SIG-M5 (cell line): ENCODE measurements at regions not wholly inside any gene's neighbourhood (a gene's known extent, or its start where the extent isn't known, plus 50 kb on each side); places are given as distances from the start of the nearest gene placed in this dataset.
"Not testable (repeated sequence)": the region's sequence is repeated elsewhere in the genome, so short reads cannot be mapped to it uniquely, and the experiment has no call there.

Experiments used
- DNase-seq: peaks from one replicate; lab custom pipeline; 2025; lab: John Stamatoyannopoulos, UW

DNA sequence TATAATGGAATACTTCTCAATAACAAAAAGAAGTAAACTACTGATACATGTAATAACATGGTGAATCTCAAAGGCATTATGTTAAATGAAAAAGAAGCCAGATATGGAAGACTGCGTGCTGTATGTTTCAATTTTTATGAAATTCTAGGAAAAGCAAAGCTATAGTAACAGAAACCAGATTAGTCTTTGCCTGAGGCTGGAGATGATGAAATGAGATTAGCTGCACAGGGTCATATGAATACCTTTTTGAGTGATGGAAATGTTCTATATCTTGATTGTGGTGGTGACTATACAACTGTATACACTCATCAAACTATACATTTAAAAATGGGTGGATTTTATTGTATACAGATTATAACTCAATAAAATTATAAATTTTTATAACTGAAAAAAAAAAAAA lies 113.5 kb downstream of the TMEM30B start:
- DNase-seq, result no peak

DNA sequence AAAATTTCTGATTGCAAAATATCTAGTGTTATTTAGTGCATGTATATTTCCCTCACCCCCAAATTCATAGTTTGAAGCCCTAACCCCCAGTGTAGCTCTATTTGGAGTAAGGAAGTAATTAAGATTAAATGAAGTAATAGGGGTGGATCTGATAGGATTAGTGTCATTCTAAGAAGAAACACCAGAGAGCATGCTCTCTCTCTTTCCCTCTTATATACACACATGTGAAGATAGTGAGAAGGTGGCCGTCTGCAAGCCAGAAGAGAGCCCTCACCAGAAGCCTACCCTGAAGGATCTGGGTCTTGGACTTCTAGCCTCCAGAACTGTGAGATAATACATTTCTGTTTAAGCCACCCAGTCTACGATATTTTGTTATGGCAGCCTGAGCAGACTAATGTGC lies 120.3 kb downstream of the TMEM30B start:
- no peak for DNase-seq

DNA sequence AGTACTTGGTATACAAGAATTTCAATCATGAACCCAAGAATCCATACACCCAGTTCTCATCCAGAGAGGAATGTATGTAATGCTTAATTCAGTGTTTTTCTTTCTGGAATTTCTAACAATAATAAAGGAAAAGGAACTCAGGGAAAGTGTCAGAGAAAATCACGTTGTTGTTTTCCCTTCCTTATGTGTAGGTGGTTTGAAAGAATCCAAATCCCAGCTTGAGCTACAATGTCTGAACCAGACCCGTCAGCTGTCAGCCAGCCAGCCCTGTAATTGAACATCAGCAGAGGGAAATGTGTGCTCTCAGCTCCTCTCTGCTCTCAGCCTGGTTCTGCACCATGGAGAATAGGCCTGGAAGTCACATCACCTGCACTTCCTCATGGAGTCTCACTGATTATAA lies 126.5 kb downstream of the TMEM30B start:
- DNase-seq, result no peak

DNA sequence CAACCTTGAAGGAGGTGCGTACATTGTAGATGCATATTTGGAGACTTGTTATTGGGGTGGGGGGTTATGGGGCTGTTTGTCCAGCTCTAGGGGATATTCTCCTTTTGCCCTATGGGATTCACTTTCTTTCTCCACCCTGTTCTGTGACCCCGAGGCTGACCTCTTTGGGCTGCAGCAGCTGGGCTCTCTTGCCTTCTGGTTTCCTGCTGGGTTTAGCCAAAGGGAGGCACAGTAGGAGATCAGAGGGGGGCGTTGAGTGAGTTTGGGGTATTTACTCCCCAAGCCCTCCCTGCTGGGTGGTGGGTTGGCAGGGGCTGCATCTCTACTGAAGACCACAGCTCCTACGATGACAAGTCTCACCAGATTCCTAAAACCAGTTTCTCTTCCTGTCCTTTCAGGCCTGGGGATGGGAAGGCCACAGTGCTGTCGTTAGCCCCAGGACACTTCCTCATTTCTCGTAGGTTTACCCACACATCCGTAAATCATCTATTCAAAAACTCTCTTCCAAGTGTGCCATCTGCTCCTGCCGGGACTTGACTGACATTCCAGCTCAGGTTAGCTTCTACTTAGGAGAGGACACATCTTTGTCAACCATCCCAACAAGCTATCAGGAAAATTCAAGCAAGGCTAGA lies 127.1 kb downstream of the TMEM30B start:
- no peak for DNase-seq

DNA sequence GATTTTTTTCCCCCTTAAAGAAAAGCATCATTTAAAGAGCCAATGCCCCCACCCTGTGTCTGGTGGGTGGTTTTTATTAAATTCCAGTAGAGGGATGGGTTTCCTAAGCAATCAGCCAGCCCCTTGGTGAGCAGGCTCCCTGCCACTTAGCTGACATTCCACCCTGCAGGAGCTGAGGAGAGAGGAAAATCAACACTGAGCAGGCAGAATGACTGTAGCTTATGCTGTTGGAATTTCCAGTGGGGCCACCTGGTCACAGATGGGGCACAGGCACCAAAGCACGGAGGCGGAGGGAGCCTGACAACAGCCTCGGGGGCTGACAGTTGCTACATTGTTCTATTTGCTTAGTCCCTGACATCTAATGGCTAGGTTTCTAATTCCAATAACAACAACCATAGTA lies 127.7 kb downstream of the TMEM30B start:
- DNase-seq, result no peak

DNA sequence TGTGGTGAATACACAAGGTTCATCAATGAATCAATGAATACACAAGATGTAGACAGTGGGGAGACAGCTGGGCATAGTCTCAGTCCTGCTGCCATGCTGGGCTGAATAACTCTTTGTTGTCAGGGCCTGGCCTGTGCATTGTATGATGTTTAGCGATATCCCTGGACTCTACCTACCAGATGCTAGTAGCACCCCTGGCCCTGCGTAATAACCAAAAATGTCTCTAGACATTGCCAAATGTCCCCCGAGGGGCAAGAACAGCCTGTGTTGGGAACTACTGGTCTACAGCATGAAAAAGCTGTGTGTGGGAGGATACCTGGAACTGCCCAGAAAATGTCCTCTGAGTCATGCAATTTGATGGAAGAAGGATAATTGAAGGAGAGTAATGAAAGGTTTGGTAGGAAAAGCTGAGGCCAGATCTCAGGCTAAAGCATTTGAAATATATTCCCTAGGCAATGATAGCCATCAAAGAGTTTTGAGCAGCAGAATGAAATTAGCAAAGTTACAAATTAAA lies 128.2 kb downstream of the TMEM30B start:
- no peak for DNase-seq

DNA sequence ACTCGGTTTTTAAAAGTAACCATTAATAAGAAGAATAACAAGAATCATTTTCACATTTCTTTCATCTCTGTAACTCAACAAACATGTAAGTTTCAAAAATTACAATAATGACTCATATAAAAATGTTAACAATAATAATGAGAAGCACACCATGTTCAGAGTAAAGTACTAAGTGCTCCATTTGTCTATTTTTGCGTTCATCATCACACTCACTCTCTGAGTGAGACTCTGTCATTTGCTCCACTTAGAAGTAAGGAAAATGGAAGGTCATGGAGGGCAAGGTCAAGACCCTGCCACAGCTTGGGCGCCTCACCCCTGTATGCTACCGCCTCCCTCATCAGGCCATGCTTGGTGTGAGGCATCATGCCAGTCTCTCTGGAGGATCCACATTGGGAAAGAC lies 129.9 kb downstream of the TMEM30B start:
- DNase-seq, result no peak

DNA sequence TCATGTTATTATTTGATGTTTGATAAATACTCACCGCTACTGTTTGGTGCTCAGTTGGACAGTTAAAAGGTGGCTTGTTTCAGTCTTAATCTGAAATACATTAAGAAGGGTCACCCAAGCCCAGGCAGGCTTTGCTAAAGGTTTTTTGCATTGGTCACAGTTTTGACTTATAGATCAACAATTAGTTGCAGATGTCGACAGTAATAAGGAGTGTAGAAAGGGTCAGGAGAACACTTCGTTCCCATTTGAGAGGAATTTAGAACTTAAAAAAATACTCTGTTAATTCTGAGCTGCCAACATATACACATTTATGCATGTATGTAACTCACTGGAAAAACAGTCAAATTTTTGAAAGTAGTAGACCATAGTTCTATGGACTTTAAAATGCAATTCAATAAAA lies 130.3 kb downstream of the TMEM30B start:
- no peak for DNase-seq

DNA sequence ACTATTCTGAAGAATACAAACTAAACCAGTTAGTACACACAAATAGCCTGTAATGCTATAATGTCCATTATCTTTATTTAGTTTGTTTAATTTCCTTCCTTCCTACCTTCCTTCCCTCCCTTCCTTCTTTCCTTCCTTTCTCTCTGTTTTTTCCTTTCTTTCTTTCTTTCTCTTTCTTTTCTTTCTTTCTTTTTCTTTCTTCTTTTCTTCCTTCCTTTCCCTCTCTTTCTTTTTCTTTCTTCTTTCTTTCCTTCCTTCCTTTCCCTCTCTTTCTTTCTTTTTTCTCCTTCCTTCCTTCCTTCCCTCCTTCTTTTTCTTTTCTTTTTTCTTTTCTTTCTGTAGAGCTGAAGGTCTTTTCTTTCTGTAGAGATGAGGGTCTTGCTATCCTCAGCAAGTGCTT lies 131.2 kb downstream of the TMEM30B start:
- DNase-seq, result no peak

DNA sequence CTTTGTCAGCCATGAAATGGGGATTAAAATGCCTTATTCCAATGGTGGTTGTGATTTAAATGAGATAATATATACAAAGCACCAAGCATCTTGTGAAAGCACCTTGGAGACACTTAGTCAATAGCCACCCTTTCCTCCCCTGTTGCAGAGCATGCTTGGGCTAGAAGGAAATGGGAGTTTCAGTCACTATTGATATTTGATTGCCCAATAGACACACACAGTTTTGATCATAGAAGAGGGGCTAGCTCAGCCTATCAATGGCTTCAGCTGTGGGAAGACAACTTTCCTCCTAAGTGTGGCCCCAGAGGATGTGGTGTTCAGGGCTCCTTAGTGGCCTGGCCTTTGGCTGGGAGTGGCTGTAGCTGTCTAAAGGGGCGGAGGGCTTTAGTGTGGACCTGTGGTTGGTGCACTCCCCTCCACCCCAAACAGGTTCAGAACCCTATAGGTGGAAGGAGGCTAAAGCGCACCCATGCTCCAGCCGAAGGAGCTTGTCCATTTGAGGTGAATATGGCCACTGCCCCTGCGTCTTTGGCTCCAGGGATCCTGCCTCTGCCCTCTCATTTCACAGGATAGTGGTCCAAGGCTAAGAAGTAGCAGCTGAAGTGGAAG lies 132.3 kb downstream of the TMEM30B start:
- no peak for DNase-seq

DNA sequence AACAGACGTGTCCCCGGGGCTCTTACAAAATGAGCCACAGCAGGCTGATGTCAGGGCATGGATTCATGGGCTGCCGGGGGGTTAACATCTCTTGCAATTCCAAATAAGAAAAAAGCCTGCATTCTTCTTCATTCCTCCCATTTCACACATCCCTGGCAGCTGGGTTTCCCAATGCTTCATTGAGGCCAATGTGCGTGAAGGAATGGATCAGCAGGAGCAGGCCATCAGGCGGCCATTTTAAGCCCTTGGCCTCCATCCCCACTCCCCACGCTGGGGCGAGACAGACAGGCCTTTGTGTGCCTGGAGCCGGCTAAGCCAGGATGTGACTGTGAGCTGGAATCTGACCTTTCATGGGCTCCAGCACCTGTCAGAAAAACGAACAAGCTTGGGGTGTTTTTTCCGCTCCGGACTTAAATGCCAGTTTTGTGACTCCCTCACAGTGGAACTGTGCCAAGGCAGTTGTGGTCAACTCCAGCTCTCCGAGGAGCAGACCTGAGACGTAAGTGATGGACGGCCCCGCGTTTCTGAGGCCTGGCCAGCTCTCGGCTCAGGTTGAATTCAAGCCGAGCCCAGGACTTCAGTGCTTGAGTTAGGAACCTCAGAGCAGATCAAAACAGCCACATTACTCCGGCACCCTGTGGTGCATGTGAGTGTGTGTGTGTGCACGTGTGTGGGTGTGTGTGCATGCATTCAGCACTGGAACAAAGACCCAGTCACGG lies 133.1 kb downstream of the TMEM30B start:
- no peak for DNase-seq

DNA sequence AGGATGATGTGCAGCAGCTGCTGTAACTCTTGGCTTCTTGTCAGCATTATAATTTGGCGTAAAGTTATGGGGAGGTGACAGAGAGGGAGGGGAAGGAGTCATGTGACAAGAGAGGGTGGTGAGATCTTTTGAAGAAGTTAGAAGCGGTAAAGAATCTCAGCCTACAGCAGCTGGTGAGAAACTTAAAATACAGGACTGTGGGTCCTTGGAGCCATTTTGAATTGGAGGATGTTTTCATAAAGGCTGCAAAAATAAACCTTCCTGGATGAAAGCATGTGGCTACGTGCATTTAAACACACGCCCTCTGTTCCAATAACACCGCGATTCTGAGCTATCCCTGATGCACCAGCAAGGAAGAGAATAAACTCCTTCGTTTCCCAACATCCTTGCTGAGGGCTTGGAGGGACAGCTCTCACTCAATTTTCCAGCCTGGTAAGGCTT lies 133.7 kb downstream of the TMEM30B start:
- DNase-seq, result no peak

DNA sequence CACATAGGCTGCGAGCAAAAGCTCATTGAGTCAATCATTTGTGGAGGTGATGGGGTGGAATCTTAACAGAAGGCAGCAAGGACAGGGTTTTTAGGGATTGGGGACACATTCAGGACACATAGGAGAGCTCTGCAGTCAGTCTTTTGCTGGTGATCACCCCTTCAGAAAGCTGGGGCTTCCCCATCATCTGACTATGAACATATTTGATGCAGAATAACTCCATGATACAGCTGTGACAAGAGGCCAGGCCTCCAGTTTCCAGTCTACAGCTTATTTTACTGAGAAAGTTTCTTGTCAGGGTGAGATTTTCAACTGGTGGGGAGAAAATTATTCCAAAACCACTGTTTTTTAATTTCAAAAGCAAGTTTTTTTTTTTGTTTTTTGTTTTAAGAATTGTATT lies 134.2 kb downstream of the TMEM30B start:
- no peak for DNase-seq

DNA sequence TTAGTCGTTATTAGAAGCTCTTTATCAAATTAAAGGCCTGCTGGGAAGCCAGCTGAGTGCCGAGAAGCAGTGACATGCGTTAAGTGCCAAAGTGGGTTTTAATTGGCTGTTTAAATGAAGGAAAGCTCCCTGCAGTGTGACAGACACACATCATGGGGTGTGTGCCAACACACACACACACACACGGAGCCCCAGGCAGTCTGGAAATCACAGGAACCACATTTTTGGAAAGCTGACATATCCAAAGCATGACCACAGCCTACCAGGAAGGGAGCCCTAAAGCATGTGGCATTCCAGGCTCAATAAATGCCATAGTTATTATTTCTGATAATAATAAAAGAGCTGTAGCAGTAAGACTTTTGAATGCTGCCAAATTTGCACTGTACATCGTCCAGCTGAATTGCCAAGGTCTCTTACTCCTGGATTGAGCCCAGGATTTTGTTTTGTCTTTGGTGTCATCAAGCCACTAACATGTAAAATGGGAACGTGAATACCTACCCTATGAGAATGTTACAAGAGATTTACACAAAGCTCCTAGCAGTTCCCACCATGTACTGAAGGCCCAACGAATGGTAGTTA lies 135.1 kb downstream of the TMEM30B start:
- DNase-seq, result no peak

DNA sequence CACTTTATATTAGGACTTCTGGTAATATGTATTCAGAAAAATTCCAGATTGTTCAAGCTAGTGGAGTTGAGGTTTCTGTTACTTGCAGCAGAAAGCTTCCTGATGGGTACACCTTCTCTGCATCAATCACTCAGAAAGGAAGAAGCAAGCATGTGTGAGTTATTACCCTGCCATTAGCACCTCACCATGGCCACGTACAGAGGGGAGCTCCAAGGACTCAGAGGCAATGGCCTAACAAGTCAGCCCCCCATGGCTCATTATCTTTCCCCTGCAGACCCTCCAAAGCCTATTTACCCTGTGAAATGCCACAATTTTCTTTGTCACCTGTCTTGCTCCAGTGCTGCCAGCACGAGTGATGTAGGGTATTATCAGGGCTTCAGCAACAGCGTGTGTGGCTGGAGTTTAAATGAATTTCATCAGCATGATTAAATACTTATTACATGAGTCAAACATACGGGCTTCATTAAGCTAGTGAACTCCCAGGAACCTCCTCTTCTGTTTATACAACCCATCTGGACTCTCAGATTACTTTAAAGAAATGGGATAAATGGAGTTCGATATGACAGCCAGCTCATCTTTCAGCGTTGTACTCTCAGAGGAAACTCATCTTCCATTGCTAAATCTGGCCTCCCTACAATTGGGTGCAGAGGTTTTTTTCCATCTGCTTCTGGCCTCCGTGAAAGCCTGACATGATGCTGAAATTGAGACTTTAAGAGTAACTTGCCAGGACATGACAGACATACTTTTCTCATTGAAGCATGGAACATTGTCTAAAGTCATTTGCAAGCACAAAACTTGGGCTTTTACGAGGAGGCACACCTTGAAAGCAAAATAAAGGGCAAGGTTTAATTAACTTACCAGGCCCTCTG lies 135.9 kb downstream of the TMEM30B start:
- DNase-seq, result no peak

DNA sequence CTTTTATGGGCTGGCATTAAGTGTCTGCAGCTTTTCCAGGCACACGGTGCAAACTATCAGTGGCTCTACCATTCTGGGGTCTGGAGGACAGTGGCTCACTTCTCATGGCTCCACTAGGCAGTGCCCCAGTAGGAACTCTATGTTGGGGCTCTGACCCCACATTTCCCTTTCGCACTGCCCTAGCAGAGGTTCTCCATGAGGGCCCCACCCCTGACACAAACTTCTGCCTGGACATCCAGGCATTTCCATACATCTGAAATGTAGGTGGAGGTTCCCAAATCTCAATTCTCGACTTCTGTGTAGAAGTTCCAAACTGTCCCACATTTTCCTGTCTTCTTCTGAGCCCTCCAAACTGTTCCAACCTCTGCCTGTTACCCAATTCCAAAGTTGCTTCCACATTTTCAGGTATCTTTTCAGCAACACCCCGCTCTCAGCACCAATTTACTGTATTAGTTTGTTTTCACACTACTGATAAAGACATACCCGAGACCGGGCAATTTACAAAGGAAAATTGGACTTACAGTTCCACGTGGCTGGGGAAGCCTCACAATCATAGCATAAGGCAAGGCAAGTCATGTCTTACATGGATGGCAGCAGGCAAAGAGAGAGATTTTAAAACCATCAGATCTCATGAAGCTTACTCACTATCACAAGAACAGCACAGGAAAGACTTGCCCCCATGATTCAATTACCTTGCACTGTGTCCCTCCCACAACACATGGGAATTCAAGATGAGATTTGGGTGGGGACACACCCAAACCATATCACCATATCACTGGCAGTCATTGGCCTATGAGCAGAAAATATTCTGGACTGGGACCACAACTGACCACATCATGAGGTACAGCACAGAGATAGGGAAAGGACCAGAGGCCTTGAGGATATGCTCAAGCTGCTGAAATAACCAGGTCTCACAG lies 136.8 kb downstream of the TMEM30B start:
- DNase-seq, result not testable (repeated sequence)

DNA sequence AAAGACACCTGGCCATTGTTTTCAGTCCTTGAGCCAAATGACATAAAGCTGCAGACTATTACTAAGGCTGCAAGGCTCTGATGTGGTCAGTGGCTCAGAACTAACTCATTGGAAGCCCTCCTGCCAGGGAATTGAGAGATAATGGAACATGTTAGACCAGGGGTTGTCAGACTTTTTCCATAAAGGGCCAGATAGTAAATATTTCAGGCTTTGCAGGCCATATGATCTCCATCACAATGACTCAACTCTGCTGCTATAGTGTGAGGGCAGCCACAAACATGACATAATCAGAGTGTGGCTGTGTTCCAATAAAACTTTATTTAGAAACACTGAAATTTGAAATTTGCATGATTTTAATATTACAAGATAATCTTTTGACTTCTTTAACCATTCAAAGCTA lies 140.3 kb downstream of the TMEM30B start:
- DNase-seq, result no peak

DNA sequence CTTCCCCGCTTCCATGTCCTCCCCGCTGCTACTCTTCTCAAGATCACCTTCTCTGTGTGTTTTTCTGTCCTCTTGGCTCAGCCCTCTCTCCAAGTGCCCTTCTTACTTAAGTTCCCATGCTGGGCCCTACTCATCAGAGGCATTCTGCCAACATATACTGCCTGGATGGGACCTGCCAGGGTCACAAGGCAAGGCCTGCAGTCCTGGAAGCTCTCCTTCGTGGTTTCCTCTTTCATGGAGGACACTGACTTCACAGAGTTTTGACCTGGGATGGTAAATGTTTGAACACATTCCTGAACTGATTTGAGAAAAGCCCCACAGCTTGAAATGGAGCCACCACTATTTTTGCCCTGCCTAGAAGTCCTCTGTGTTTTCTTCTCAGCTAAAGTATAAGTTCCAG lies 140.9 kb downstream of the TMEM30B start:
- no peak for DNase-seq

DNA sequence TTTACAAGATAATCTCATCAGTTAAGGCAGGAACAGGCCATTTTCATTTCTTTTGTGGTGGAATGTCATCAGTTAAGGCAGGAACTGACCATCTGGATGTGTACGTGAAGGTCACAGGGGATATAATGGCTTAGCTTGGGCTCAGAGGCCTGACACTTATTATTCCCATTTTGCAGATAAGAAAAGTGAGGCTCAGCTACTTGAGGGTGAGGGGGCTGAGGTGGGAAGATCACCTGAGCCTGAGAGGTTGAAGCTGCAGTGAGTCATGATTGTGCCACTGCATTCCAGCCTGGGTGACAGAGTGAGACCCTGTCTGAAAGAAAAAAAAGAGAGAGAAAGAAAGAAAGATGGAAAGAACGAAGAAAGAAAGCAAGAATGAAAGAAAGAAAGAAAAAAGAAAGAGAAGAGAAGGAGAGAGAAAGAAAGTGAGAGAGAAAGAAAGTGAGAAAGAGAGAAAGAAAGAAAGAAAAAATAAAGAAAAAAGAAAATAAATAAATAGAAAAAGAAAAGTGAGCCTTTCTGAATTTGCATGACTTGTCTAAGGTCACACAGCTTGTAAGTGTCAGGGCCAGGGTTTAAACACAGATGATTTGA lies 142.0 kb downstream of the TMEM30B start:
- no peak for DNase-seq

DNA sequence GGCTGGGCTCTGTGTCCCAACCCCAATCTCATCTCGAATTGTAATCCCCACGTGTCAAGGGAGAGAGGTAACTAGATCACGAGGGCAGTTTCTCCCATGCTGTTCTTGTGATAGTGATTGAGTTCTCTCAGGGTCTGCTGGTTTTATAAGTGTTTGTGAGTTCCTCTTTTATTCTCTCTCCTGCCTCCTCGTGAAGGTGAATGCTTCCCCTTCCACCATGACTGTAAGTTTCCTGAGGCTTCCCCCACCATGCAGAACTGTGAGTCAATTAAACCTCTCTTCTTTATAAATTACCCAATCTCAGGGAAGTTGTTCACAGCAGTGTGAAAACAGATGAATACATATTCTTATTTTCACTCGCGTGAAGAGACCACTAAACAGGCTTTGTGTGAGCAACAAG lies 148.2 kb downstream of the TMEM30B start:
- no peak for DNase-seq

DNA sequence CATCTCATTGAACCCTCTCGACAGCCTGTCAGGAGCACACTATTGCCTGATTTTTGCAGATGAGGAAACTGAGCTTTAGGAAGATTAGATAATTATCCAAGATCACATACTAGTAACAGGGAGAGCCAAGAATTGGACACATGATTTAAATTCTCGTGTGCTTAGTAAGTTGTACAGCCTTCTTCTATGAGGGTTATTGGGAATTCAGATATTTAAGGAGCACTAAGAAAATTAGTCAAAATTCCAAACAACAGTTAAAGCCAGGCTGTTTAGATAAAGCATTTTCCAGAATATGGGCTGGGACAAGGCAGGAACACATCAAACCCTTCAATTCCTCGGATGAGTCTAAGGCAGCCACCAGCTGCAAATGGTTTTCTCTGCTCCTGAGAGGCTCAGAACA lies 148.8 kb downstream of the TMEM30B start:
- no peak for DNase-seq
